Astrocyte of the cerebellum (primary cell): ENCODE measurements at regions not wholly inside any gene's neighbourhood (a gene's known extent, or its start where the extent isn't known, plus 50 kb on each side); places are given as distances from the start of the nearest gene placed in this dataset.
A peak's percentile ranks its signal among the peaks of the same experiment; 100 is the strongest.

ENCODE experiments used
- DNase-seq: peaks from one replicate; pipeline ENCODE4 v3.0.0-alpha.2; 2011; ENCODE audit warnings: low read depth
- H3K4me3 ChIP-seq: 2 replicates; pipeline ENCODE4 v1.5.1; 2011; ENCODE audit warnings: mild to moderate bottlenecking, low read depth, low read length, moderate library complexity
- in situ Hi-C: cut with HindIII; loops from 2 replicates; pipeline ENCODE4 v1.10.0; 2017; ENCODE audit warnings: low sequenced_read_pairs
- TF ChIP-seq, protein P1 (sequence below): IDR thresholded peaks from 2 replicates; pipeline ENCODE4 v1.5.1; 2012; ENCODE audit warnings: low read length, low read depth, moderate library complexity, mild to moderate bottlenecking; ENCODE audit errors: missing control alignments

DNA sequence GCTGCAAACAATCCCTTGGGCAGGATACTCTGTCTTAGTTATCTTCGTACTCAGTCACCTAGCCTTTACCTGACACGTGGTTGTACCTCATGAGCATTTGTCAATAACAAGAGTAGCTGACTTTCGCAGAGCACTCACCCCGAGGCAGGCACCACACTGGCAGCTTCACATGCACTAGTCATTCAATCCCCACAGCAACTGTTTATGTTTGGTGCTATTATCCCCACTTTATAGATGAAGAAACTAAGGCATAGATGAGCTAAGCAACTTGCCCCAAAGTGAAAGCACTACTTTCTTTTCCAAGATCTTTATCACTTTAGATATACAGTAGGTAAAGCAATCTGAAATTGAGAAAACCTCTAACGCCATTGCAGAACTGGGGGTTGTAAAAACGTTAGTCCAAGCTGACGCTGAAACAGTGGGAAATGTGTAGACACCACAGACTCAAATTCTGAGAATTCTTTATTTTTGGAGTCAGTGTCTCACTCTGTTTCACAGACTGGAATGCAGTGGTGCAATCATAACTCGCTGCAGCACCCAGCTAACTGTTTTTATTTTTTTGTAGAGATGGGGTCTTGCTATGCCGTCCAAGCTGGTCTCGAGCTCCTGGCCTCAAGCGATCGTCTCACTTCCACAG lies 446.0 kb downstream of the FOXO1 start:
- in situ Hi-C loops = no loop called here
- no peak overlapping the region for H3K4me3 ChIP-seq
- no peak for DNase-seq
- TF ChIP-seq, protein P1, sequence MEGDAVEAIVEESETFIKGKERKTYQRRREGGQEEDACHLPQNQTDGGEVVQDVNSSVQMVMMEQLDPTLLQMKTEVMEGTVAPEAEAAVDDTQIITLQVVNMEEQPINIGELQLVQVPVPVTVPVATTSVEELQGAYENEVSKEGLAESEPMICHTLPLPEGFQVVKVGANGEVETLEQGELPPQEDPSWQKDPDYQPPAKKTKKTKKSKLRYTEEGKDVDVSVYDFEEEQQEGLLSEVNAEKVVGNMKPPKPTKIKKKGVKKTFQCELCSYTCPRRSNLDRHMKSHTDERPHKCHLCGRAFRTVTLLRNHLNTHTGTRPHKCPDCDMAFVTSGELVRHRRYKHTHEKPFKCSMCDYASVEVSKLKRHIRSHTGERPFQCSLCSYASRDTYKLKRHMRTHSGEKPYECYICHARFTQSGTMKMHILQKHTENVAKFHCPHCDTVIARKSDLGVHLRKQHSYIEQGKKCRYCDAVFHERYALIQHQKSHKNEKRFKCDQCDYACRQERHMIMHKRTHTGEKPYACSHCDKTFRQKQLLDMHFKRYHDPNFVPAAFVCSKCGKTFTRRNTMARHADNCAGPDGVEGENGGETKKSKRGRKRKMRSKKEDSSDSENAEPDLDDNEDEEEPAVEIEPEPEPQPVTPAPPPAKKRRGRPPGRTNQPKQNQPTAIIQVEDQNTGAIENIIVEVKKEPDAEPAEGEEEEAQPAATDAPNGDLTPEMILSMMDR = no peak

DNA sequence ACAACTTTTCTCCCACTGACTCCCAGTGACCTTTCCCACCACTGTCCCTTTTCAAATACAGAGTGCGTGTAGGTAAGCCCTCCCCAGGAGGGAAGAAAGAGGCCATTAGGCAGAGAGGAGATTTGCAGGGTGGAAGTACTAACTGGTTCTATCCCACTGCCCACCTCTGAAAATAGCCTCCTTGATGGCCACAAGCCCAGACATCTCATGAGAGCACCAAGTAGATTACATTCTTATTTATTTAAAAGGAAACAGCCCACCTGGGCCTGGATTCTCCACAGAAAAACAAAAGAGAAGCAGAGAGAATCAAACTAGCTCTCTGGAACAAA lies 445.3 kb downstream of the FOXO1 start:
- H3K4me3 ChIP-seq = no peak overlapping the region
- in situ Hi-C loops = no loop called here
- TF ChIP-seq, protein P1 = no peak
- no peak for DNase-seq

DNA sequence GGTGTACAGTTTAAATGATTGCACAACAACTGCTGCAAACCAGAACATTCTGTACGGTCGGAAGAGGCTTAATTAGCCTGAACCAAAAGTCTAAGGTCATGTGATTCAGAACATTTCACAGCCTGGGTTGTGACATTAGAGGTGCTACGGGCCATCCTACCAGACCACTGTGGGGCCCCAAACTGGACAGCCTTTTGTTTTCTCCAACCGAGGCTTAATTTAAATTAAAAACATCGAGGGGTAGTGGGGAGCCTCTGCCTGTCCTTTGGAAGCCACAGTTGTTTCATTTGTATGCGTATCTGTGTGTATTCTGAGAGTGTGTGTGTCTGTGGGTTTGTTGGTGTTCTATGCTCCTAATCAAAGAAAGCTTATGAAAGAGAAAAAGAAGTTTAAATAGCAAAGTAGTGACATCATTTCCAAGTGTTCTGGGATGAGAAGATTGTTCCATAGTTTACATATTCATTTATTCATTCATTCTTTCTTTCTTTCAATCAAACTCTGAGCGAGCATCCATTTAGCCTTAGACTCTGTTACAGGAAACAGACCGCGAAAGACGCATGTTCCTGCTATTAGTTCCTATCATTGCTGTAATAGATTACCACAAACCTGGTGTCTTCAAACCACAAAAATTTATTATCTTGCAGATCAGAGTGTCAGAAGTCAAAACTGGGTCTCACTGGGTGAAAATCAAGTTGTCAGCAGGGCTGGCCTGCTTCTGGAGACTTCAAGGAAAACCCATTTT lies 444.8 kb downstream of the FOXO1 start:
- DNase-seq = peak; percentile 13
- H3K4me3 ChIP-seq = no peak overlapping the region
- TF ChIP-seq, protein P1 = no peak
- in situ Hi-C loops = no loop called here

DNA sequence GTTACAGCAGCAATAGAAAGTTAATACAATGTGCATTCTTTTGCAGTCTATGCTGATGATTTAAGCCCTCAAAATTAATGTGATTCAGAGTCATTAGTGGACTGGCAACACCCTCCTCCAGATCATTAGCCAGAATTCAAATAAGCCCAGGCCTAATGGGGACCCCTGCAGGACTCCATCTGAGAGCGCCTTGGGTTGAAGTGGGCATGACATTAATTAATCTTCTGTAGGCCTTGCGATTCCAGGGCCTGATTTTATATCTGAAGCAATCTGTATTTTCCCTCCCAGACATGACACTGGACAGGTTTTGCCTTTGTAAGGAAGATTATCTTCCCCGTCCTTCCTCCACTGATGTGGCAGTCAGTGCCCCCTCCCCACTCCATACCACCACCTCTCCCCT lies 442.9 kb downstream of the FOXO1 start:
- in situ Hi-C loops = no loop called here
- TF ChIP-seq, protein P1 = no peak

DNA sequence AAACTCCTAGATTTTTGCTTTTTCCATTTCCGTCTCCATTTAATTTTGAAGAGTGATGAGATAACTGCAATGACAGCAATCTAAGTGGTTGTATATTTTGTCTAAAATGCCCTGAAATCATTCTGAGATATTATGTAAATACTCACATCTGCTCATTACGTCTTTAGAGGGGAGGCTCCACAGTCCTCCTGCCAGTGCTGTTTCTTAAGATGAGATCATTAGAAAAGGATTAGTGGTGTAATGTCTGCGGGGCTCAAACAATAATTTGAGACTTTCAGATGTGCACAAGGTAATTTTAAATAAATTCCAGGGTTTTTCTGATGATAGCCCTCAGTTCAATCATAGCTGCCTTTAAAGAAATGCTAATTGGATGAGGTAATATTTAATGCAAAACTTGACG lies 437.9 kb downstream of the FOXO1 start:
- in situ Hi-C loops = no loop called here
- TF ChIP-seq, protein P1 = no peak
- no peak overlapping the region for H3K4me3 ChIP-seq
- DNase-seq = no peak

More for the DNA sequence above, 442.9 kb downstream of the FOXO1 start:
- no peak overlapping the region for H3K4me3 ChIP-seq
- DNase-seq = no peak

DNA sequence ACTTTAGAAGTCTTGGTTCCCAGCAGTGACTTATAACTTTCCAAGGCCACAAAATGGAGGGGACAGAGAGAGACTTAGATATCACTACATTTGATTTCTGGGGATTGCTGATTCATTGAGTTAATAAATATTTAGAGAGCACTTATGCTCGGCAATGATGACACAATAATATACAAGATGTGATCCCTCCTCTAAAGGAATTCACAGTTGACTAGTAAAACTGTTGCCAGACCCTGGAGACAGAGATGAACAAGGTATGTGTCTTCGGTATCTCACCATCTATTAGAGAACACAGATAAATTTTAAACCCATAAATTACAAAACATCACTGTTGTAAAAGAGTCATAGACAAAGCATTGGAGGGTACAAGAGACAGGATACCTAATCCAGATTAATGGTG lies 437.5 kb downstream of the FOXO1 start:
- in situ Hi-C loops = no loop called here
- no peak overlapping the region for H3K4me3 ChIP-seq
- TF ChIP-seq, protein P1 = no peak
- no peak for DNase-seq
